GM12865 (cell line): ENCODE measurements at regions not wholly inside any gene's neighbourhood (a gene's known extent, or its start where the extent isn't known, plus 50 kb on each side); places are given as distances from the start of the nearest gene placed in this dataset.

ENCODE experiments used
- DNase-seq: peaks from one replicate; pipeline ENCODE4 v3.0.0; 2010; ENCODE audit warnings: low read depth
- H3K4me3 ChIP-seq: 2 replicates; pipeline ENCODE4 v1.5.1; 2011; ENCODE audit warnings: mild to moderate bottlenecking, low read depth, low read length, control low read depth
- CTCF ChIP-seq: IDR thresholded peaks from 2 replicates; pipeline ENCODE4 v1.5.1; 2011; ENCODE audit warnings: low read length, control low read depth, low read depth, inconsistent platforms; ENCODE audit not compliant: insufficient read depth; ENCODE audit errors: missing control alignments

DNA sequence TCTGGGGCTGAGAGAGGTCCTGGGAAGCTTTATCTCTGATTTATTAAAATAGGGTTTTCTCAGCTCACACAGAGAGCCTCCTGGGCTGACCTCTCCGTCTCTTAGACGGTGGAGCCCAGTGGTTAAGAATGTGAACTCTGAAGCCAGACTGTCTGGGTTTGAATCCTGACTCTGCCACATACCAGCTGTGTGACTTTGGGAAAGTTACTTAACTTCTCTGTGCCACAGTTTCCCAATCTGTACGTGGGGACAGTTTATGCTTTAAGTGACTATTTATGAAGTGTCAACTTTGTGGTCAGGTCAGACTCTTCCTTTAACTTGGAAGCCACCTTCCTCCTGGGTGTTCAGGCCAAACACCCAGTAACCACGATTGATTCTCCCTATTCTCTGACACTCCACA, 290.9 kb downstream of the AACS start:
- no peak for TF ChIP-seq CTCF
- H3K4me3 ChIP-seq, result no peak overlapping the region
- no peak for DNase-seq

- H3K4me3 ChIP-seq, result no peak overlapping the region
- DNase-seq, result no peak
- no peak for TF ChIP-seq CTCF
These were observed 292.3 kb downstream of the AACS start for GRCh38 chr12:125357561-125357960.

DNA sequence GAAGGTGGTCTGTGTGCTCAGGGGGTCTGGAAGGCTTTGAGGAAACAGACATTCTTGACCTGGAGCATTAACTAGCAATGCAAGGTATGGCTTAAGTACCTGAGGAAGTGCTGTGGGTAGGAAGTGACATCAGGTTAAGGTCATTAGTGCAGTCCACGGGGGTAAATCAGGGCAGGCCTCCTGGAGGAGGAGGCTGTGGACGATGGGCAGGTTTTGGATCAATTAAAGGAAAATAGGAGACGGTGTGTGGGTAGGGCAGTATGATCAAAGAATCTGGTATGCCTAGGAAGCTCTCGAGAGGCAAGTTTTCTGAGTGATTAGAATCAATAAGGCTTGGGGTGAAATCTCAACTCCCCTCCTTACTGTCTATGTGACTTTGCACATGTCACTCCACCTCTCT, 295.3 kb downstream of the AACS start:
- no peak for DNase-seq
- no peak for TF ChIP-seq CTCF

DNA sequence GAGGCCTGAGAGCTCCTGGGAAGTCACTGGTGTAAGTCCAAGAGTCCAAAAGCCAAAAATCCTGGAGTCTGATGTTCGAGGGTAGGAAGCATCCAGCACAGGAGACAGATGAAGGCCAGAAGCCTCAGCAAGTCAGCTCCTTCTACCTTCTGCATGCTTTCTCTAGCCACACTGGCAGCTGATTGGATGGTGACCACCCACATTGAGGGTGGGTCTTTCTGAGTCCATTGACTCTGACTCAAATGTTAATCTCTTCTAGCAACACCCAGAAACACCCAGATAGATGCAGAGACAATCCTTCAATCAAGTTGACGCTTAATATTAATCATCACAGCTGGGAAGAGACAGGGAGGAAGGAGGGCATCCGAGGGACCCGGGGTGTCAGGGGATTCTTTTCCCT, 305.8 kb downstream of the AACS start:
- no peak for DNase-seq
- no peak for TF ChIP-seq CTCF
- H3K4me3 ChIP-seq, result no peak overlapping the region

More for the DNA sequence above, 295.3 kb downstream of the AACS start:
- H3K4me3 ChIP-seq, result no peak overlapping the region

DNA sequence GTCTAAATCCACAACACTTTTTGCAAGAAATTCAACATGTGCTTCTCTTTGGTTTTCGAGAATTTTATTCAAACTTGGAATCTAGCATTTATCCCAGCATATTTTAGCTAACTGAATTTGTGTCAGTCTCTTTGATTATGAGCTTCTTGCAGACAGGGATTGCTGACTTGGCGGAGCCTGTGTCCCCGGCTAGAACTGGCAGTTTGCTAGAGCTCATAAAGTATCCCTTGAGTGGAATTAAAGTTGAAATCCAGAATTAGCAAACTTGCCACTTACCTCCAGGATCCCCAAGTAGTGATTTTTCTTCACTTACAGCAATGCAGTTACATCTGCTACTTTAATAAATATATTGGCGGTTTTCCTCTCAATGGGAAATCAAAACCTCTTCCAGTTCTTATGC, 306.9 kb downstream of the AACS start:
- H3K4me3 ChIP-seq, result no peak overlapping the region
- no peak for DNase-seq
- no peak for TF ChIP-seq CTCF

GRCh38 chr12:125373375-125373774, 308.1 kb downstream of the AACS start:
- DNase-seq, result no peak
- H3K4me3 ChIP-seq, result no peak overlapping the region
- no peak for TF ChIP-seq CTCF

DNA sequence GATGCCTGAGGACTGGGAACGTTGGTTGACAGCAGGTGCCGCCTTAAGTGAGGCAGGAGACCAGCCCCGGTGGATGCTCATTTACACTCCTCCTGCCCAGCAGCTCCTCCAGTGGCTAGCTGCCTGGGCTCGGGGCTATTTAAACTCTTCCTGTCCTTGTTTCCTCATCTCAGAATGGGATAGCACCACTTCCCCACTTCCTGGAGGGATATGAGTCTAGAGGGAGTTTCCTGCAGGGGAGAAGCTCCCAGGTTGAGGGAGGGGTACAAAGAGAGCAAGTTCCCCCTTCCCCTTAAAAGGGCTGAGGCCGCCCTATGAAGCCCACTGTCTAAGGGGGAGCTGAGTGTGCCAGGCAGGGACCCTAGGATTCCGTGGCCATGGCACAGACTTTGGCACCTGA, 311.2 kb downstream of the AACS start:
- H3K4me3 ChIP-seq, result no peak overlapping the region
- no peak for DNase-seq
- no peak for TF ChIP-seq CTCF
